K562 (cell line): ENCODE measurements at regions not wholly inside any gene's neighbourhood (a gene's known extent, or its start where the extent isn't known, plus 50 kb on each side); places are given as distances from the start of the nearest gene placed in this dataset.

Experiments
- ATAC-seq: fragments of 200-7000 bp; cut with Tn5 transposase; 3 replicates; pipeline ENCODE4 v1.9.1; 2020; ENCODE audit warnings: moderate library complexity
- BruUV-seq: library from RNA; stranded (reverse); fragments of 400-500 nt; replicated peaks from 2 replicates; lab custom pipeline; 2021; lab: Mats Ljungman, UMichigan
- CTCF ChIA-PET: fragments of 300-600 bp; formaldehyde crosslinking; extraction: SDS; loops from one replicate; lab custom pipeline; 2021; ENCODE audit warnings: low intra/inter-chr PET ratio; lab: Yijun Ruan, JAX
- POLR2A ChIA-PET: fragments of 300-600, 350-650 bp; sonication (Branson Sonifier 250); formaldehyde crosslinking; extraction: SDS; loops from one replicate; lab custom pipeline; 2021; ENCODE audit warnings: antibody characterized with exemption, inconsistent platforms; lab: Yijun Ruan, JAX
- DNase-seq, 4 experiments: peaks; one replicate each; pipeline versions ENCODE4 v3.0.0 to v3.0.0-alpha.2; 2011 to 2018; ENCODE audit warnings: low spot score in 3 of 4, mixed read lengths in 3 of 4; ENCODE audit errors: extremely low read depth in 1 of 4
- FAIRE-seq: peaks from 2 replicates; lab custom pipeline; 2011; peaks lifted over from hg19 to GRCh38; lab: Jason Lieb, UNC
- H2AFZ ChIP-seq: 2 replicates; pipeline ENCODE4 v1.6.0; 2011; ENCODE audit warnings: low read depth, low read length, control low read depth, inconsistent platforms
- H3K27ac ChIP-seq: fragments of 200-600 bp; 3 replicates; pipeline ENCODE4 v1.8.0; 2011; ENCODE audit warnings: low read depth, mild to moderate bottlenecking, control low read depth, inconsistent platforms, low read length, moderate library complexity, mixed read lengths; ENCODE audit errors: extremely low read depth
- H3K27me3 ChIP-seq, 2 experiments: fragments of 300-600 bp in 1 of 2; 2 replicates in 1 of 2; 3 replicates in 1 of 2; pipeline versions ENCODE4 v1.6.0 to v1.8.0; 2011; ENCODE audit warnings: inconsistent platforms in 2 of 2, low read length in 2 of 2, mild to moderate bottlenecking in 1 of 2, mixed read lengths in 1 of 2, moderate library complexity in 1 of 2; ENCODE audit not compliant: control insufficient read depth in 2 of 2, insufficient read depth in 2 of 2
- H3K36me3 ChIP-seq: fragments of 300-600 bp; 3 replicates; pipeline ENCODE4 v1.8.0; 2011; ENCODE audit warnings: mild to moderate bottlenecking, low read length, inconsistent platforms; ENCODE audit not compliant: control insufficient read depth, insufficient read depth
- H3K4me1 ChIP-seq, 2 experiments: fragments of 200-600 bp in 1 of 2; replicated peaks in 1 of 2; 2 replicates in 1 of 2; 3 replicates in 1 of 2; pipeline versions ENCODE4 v1.5.1 to v1.8.0; 2011; ENCODE audit warnings: inconsistent platforms in 2 of 2, low read length in 2 of 2, mild to moderate bottlenecking in 1 of 2, mixed read lengths in 1 of 2, moderate library complexity in 1 of 2; ENCODE audit not compliant: control insufficient read depth in 2 of 2, insufficient read depth in 2 of 2
- H3K4me2 ChIP-seq: 2 replicates; pipeline ENCODE4 v1.6.1; 2011; ENCODE audit warnings: low read length, control low read depth, inconsistent platforms, mixed read lengths; ENCODE audit not compliant: insufficient read depth
- H3K4me3 ChIP-seq: fragments of 200-600 bp; sonication (generic), shearing (Covaris generic); 2 replicates; pipeline ENCODE4 v1.5.1; 2016; ENCODE audit warnings: control low read depth, inconsistent platforms
- H3K79me2 ChIP-seq: fragments of 200-600 bp; 3 replicates; pipeline ENCODE4 v1.8.0; 2011; ENCODE audit warnings: low read length, inconsistent platforms; ENCODE audit not compliant: control insufficient read depth, insufficient read depth
- H3K9ac ChIP-seq, 2 experiments: 2 replicates each; pipeline versions ENCODE4 v1.6.0 to v1.6.1; 2011; ENCODE audit warnings: low read depth in 2 of 2, low read length in 2 of 2, control low read depth in 1 of 2, inconsistent platforms in 1 of 2, mild to moderate bottlenecking in 1 of 2, mixed read lengths in 1 of 2; ENCODE audit not compliant: insufficient read depth in 1 of 2
- H3K9me1 ChIP-seq: one replicate; pipeline ENCODE4 v1.6.0; 2011; ENCODE audit warnings: inconsistent platforms, mild to moderate bottlenecking, low read length, moderate library complexity; ENCODE audit not compliant: control insufficient read depth, insufficient read depth
- H3K9me3 ChIP-seq: replicated peaks from 2 replicates; pipeline ENCODE4 v1.5.1; 2011; ENCODE audit warnings: low read depth, low read length, inconsistent platforms; ENCODE audit not compliant: control insufficient read depth, insufficient read depth
- H4K20me1 ChIP-seq: replicated peaks from 2 replicates; pipeline ENCODE4 v1.6.1; 2011; ENCODE audit warnings: low read length, inconsistent platforms, mixed read lengths; ENCODE audit not compliant: control insufficient read depth, insufficient read depth
- ATF6 ChIP-seq: sonication (generic); formaldehyde crosslinking; IDR thresholded peaks from 2 replicates; pipeline ENCODE4 v1.4.0; 2020; ENCODE audit warnings: mild to moderate bottlenecking, missing genetic modification reagents
- EP400 ChIP-seq: fragments of 450-650 bp; IDR thresholded peaks from 2 replicates; pipeline ENCODE4 v1.6.1; 2017; ENCODE audit warnings: antibody characterized with exemption, mild to moderate bottlenecking, moderate library complexity
- WGBS: fragments of 100-300 bp; shearing (Covaris generic); methylation state at CpG from one replicate; pipeline ENCODE4 v1.1.6; 2016; ENCODE audit warnings: low coverage, mixed read lengths; ENCODE audit not compliant: insufficient coverage; ENCODE audit errors: missing lambda C conversion rate; 5-methylcytosine and 5-hydroxymethylcytosine counted together
- in situ Hi-C: fragments of 300-500 bp; cut with MboI; formaldehyde crosslinking; loops from 4 replicates; pipeline ENCODE4 v1.15.0; 2018; ENCODE audit warnings: inconsistent platforms, mixed read lengths
- intact Hi-C: fragments of 100-400 bp; cut with micrococcal nuclease; formaldehyde crosslinking; loops from 2 replicates; pipeline ENCODE4 v1.14.2; 2022

- H3K4me2 ChIP-seq, result no peak overlapping the region
- DNase-seq (no peak), ATAC-seq (no peak), FAIRE-seq (no peak)
- H3K9me1 ChIP-seq, result no peaks in the 10 kb centered on the region
- POLR2A ChIA-PET, result no interaction called here
- peaks cover 0 to 9% of the 10 kb centered on the region in 2 experiments; a peak in 2 of 5 replicates for H3K4me1 ChIP-seq
- BruUV-seq, result no TSS peak
- TF ChIP-seq ATF6 (CRISPR knock-in tag) (no peak), EP400 (no peak)
- no peak overlapping the region for H3K4me3 ChIP-seq
- intact Hi-C loops, result no loop called here
- no peak overlapping the region for H3K27ac ChIP-seq
- H3K79me2 ChIP-seq, result no peaks in the 10 kb centered on the region
- peaks cover 13 to 20% of the 10 kb centered on the region in 2 experiments; a peak in 4 of 5 replicates for H3K27me3 ChIP-seq
- H3K9ac ChIP-seq, result no peak overlapping the region
- no peaks in the 10 kb centered on the region; the same call in 1 of the 2 replicates for H4K20me1 ChIP-seq
- WGBS, result 1% methylated on average over 6 of the region's 6 CpGs
- H2AFZ ChIP-seq, result no peak overlapping the region
- in situ Hi-C loops, result no loop called here
- CTCF ChIA-PET, result no interaction called here
- H3K36me3 ChIP-seq, result no peaks in the 10 kb centered on the region
- no peaks in the 10 kb centered on the region for H3K9me3 ChIP-seq
Measured at GRCh38 chr14:61190341-61190740, 90.8 kb downstream of the TMEM30B start.
